Esophagus muscularis mucosa (tissue), 4 donors: ENCODE measurements at regions not wholly inside any gene's neighbourhood (a gene's known extent, or its start where the extent isn't known, plus 50 kb on each side); places are given as distances from the start of the nearest gene placed in this dataset.

Experiments
- CTCF ChIP-seq, 3 experiments: fragments of 200-600 bp in 2 of 3; fragments of 450-650 bp in 1 of 3; sonication (generic) in 2 of 3; IDR thresholded peaks; one replicate each; pipeline ENCODE4 v1.5.1; 2017 to 2019; ENCODE audit warnings: antibody characterized with exemption in 3 of 3, mild to moderate bottlenecking in 2 of 3, moderate library complexity in 1 of 3
- EP300 ChIP-seq: sonication (generic); formaldehyde crosslinking; IDR thresholded peaks from one replicate; pipeline ENCODE4 v1.6.1; 2017; ENCODE audit warnings: antibody characterized with exemption
- POLR2A ChIP-seq: fragments of 450-650 bp; IDR thresholded peaks from one replicate; pipeline ENCODE4 v1.6.1; 2017; ENCODE audit warnings: antibody characterized with exemption, moderate library complexity, mild to moderate bottlenecking, low read depth
- POLR2AphosphoS5 ChIP-seq, 2 donors: sonication (generic); formaldehyde crosslinking; IDR thresholded peaks; one replicate each; pipeline ENCODE4 v1.6.1; 2017; ENCODE audit warnings: antibody characterized with exemption in 2 of 2

GRCh38 chr2:16329421-16329820, 336.2 kb downstream of the CYRIA start:
- TF ChIP-seq EP300 = no peak
- TF ChIP-seq CTCF (IDR thresholded peaks at IDR 0.05) = no peak
- no peak for TF ChIP-seq POLR2A
- no peak for TF ChIP-seq POLR2AphosphoS5 (IDR thresholded peaks at IDR 0.05)
